OCI-LY3 (cell line): ENCODE measurements at regions not wholly inside any gene's neighbourhood (a gene's known extent, or its start where the extent isn't known, plus 50 kb on each side); places are given as distances from the start of the nearest gene placed in this dataset.

Experiments used
- H2AFZ ChIP-seq: fragments of 200-600, 300-600 bp; shearing (Covaris generic); 2 replicates; pipeline ENCODE4 v1.6.0; 2014; ENCODE audit warnings: antibody characterized with exemption, low read depth, low read length
- H3K27ac ChIP-seq: fragments of 200-600, 300-600 bp; sonication (generic); 2 replicates; pipeline ENCODE4 v1.5.1; 2014; ENCODE audit warnings: mild to moderate bottlenecking, low read length, moderate library complexity, mixed read lengths
- H3K27me3 ChIP-seq: fragments of 200-600, 300-600 bp; sonication (generic); 2 replicates; pipeline ENCODE4 v1.6.1; 2014; ENCODE audit warnings: low read depth, low read length, mixed read lengths
- H3K36me3 ChIP-seq: fragments of 200-600, 300-600 bp; sonication (generic); replicated peaks from 2 replicates; pipeline ENCODE3; 2014; ENCODE audit warnings: low read depth, low read length, mixed read lengths
- H3K4me1 ChIP-seq: fragments of 300-600, 200-600 bp; sonication (generic); 2 replicates; pipeline ENCODE4 v1.6.1; 2014; ENCODE audit warnings: low read length, mixed read lengths
- H3K4me2 ChIP-seq: fragments of 200-600, 300-600 bp; sonication (generic); 2 replicates; pipeline ENCODE4 v1.6.1; 2014; ENCODE audit warnings: low read length, mixed read lengths
- H3K4me3 ChIP-seq: fragments of 300-600, 200-600 bp; sonication (generic); 2 replicates; pipeline ENCODE4 v1.5.1; 2014; ENCODE audit warnings: antibody characterized with exemption, mild to moderate bottlenecking, low read length, moderate library complexity
- H3K79me2 ChIP-seq: fragments of 300-600, 200-600 bp; shearing (Covaris generic); 2 replicates; pipeline ENCODE4 v1.6.1; 2014; ENCODE audit warnings: mild to moderate bottlenecking, low read length, mixed read lengths
- H3K9ac ChIP-seq: fragments of 300-600, 200-600 bp; shearing (Covaris generic); 2 replicates; pipeline ENCODE4 v1.6.0; 2014; ENCODE audit warnings: mild to moderate bottlenecking, low read length, moderate library complexity
- H3K9me3 ChIP-seq: fragments of 200-600, 300-600 bp; shearing (Covaris generic); 2 replicates; pipeline ENCODE4 v1.6.1; 2014; ENCODE audit warnings: low read length, mixed read lengths; ENCODE audit not compliant: insufficient read depth
- H4K20me1 ChIP-seq: fragments of 200-600, 300-600 bp; sonication (generic); 2 replicates; pipeline ENCODE4 v1.6.1; 2016; ENCODE audit warnings: low read length, mixed read lengths; ENCODE audit not compliant: insufficient read depth
- EZH2phosphoT487 ChIP-seq: fragments of 200-600 bp; shearing (Covaris generic); IDR thresholded peaks from 2 replicates; pipeline ENCODE4 v1.6.1; 2018; ENCODE audit warnings: antibody characterized with exemption, mixed run types, low read depth
- TF ChIP-seq, protein P1 (sequence below): fragments of 200-600, 300-600 bp; sonication (generic); IDR thresholded peaks from 2 replicates; pipeline ENCODE4 v1.5.1; 2014; ENCODE audit warnings: antibody characterized with exemption, low read length, low read depth

DNA sequence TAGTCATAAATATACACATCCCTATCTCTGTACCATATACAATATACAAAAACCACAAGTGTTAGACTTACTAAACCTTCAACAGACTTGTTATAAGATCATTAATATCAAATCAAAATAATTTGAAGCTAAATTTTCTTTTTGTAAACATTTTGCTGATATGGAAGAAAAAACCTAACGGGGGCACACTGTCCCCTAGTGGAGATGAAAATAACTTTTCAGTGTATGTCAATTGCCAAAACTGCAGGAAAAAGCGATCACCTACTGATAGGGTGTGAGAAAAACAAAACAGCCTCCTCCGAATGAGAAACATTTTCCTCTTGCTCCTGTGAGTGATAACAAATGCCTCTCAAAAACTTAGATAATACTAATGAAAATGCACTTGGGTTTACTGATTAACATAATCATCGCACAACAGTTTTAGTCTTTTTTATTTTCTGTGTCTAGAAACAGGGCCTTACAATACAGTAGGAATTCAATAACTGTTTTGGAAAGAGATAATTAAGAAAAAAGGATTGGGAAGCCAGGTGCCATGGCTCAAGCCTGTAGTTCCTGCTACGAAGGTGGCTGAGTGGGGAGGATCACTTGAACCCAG is 322.7 kb downstream of the CRPPA start:
- no peak for TF ChIP-seq EZH2phosphoT487
- TF ChIP-seq, protein P1, sequence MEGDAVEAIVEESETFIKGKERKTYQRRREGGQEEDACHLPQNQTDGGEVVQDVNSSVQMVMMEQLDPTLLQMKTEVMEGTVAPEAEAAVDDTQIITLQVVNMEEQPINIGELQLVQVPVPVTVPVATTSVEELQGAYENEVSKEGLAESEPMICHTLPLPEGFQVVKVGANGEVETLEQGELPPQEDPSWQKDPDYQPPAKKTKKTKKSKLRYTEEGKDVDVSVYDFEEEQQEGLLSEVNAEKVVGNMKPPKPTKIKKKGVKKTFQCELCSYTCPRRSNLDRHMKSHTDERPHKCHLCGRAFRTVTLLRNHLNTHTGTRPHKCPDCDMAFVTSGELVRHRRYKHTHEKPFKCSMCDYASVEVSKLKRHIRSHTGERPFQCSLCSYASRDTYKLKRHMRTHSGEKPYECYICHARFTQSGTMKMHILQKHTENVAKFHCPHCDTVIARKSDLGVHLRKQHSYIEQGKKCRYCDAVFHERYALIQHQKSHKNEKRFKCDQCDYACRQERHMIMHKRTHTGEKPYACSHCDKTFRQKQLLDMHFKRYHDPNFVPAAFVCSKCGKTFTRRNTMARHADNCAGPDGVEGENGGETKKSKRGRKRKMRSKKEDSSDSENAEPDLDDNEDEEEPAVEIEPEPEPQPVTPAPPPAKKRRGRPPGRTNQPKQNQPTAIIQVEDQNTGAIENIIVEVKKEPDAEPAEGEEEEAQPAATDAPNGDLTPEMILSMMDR = peak; percentile 68
- H3K27ac ChIP-seq = no peak overlapping the region

DNA sequence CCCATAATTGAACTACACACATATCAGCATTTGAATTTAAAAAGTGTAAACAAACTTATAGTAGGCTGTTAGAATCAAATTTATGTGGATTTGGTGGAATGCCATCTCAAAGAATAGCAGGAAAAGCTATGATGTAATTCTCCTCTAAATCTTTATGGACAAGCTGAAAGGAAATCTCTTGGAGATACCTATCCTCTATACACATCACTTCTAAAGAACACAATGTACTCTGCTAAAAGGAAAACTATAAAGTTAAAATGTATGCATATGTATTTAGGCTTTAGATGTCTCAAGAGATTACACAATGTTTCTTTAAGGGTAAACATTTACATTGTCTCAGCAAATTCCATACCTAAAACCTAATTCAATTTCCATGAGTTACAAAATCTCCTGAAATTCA is 323.3 kb downstream of the CRPPA start:
- H3K27me3 ChIP-seq = no peaks in the 10 kb centered on the region
- H3K4me3 ChIP-seq = no peak overlapping the region
- no peak overlapping the region for H3K27ac ChIP-seq
- H3K9ac ChIP-seq = no peak overlapping the region
- H3K79me2 ChIP-seq = no peaks in the 10 kb centered on the region
- H2AFZ ChIP-seq = no peak overlapping the region
- H3K36me3 ChIP-seq = no peaks in the 10 kb centered on the region
- TF ChIP-seq, protein P1 = no peak
- TF ChIP-seq EZH2phosphoT487 = no peak
- H3K4me1 ChIP-seq = no peaks in the 10 kb centered on the region
- no peak overlapping the region for H3K4me2 ChIP-seq
- no peaks in the 10 kb centered on the region for H4K20me1 ChIP-seq
- H3K9me3 ChIP-seq = no peaks in the 10 kb centered on the region

More for the DNA sequence above, 322.7 kb downstream of the CRPPA start:
- no peaks in the 10 kb centered on the region for H4K20me1 ChIP-seq
- H3K27me3 ChIP-seq = no peaks in the 10 kb centered on the region
- H3K9me3 ChIP-seq = no peaks in the 10 kb centered on the region
- no peaks in the 10 kb centered on the region for H3K36me3 ChIP-seq
- H3K4me3 ChIP-seq = no peak overlapping the region
- no peaks in the 10 kb centered on the region for H3K4me1 ChIP-seq
- no peak overlapping the region for H3K9ac ChIP-seq
- no peak overlapping the region for H2AFZ ChIP-seq
- no peak overlapping the region for H3K4me2 ChIP-seq
- H3K79me2 ChIP-seq = no peaks in the 10 kb centered on the region

DNA sequence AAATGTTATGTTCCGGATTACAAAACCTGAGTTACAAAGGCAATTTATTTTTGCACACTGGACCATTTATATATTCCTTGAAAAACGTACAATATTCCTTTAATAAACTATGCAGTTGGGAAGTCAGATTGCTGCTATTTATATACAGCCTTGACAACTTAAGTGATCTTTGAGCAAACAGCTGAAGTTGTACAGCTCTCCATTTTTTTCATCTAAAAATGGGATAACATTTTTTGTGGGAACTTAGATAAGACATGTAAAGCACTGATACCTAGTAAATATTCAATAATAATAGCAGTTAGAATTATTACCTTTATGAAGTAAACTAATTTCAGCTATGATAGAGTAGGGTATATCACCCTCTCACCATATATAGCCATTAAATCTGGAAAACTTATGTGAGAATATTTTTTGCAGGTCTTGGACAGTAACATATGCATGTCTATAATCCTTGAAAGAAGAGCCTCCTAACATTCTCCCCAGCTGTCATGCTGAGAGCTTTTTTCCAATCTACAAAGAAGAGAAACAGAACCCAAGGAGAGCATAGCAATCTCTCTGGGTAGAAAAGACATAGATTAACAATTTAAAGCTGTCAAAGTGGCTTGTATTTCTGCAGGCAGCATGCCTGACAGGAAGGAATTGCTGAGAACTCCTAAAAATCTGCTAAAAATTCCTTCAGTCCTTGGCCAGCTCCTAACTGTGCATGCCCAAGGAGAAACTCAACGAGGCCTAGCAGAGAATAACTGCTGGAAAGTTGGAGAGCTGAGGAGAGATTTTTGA is 326.0 kb downstream of the CRPPA start:
- no peaks in the 10 kb centered on the region for H3K79me2 ChIP-seq
- no peak overlapping the region for H3K4me2 ChIP-seq
- no peak overlapping the region for H3K27ac ChIP-seq
- no peak overlapping the region for H3K4me3 ChIP-seq
- no peaks in the 10 kb centered on the region for H3K36me3 ChIP-seq
- H3K4me1 ChIP-seq = peaks cover 5% of the 10 kb centered on the region; the same call in 1 of the 2 replicates
- no peaks in the 10 kb centered on the region for H3K27me3 ChIP-seq
- H2AFZ ChIP-seq = no peak overlapping the region
- H3K9me3 ChIP-seq = no peaks in the 10 kb centered on the region
- no peak for TF ChIP-seq EZH2phosphoT487
- TF ChIP-seq, protein P1 = no peak
- no peak overlapping the region for H3K9ac ChIP-seq
- no peaks in the 10 kb centered on the region for H4K20me1 ChIP-seq

DNA sequence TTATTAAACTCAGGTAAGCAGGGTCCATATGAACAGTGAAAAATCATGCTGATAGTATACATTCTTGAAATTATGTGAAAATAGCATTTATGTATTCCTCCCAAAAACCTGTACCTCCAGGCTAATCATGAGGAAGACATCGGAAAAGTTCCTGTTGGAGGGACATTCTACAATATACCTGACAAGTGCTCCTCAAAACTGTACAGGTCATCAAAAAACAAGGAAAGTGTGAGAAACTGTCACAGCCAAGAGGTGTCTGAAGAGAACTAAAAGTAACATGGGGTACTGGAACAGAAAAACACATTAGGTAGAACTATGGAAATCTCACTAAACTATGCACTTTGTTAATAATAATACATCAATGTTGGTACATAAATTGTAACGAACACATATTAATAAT is 326.7 kb downstream of the CRPPA start:
- H3K27me3 ChIP-seq = no peaks in the 10 kb centered on the region
- H4K20me1 ChIP-seq = no peaks in the 10 kb centered on the region
- H2AFZ ChIP-seq = no peak overlapping the region
- peaks cover 5% of the 10 kb centered on the region; the same call in 1 of the 2 replicates for H3K4me1 ChIP-seq
- H3K9ac ChIP-seq = no peak overlapping the region
- no peaks in the 10 kb centered on the region for H3K79me2 ChIP-seq
- H3K4me2 ChIP-seq = no peak overlapping the region
- H3K36me3 ChIP-seq = no peaks in the 10 kb centered on the region
- H3K4me3 ChIP-seq = no peak overlapping the region
- H3K27ac ChIP-seq = no peak overlapping the region
- H3K9me3 ChIP-seq = no peaks in the 10 kb centered on the region
- TF ChIP-seq, protein P1 = no peak
- TF ChIP-seq EZH2phosphoT487 = no peak
